KOPT-K1 (cell line): ENCODE measurements at regions not wholly inside any gene's neighbourhood (a gene's known extent, or its start where the extent isn't known, plus 50 kb on each side); places are given as distances from the start of the nearest gene placed in this dataset.
"Not testable (repeated sequence)": the region's sequence is repeated elsewhere in the genome, so short reads cannot be mapped to it uniquely, and the experiment has no call there.

Experiments used
- H3K27ac ChIP-seq: fragments of 200-600 bp; sonication (generic); 2 replicates; pipeline ENCODE4 v1.5.1; 2016; ENCODE audit warnings: antibody characterized with exemption, mild to moderate bottlenecking, low read depth, low read length; ENCODE audit not compliant: poor library complexity, severe bottlenecking
- H3K36me3 ChIP-seq: fragments of 200-600 bp; sonication (generic); 2 replicates; pipeline ENCODE4 v1.5.1; 2017; ENCODE audit warnings: antibody characterized with exemption, mild to moderate bottlenecking, low read length, moderate library complexity; ENCODE audit not compliant: insufficient read depth
- H3K9me3 ChIP-seq: fragments of 200-600 bp; sonication (generic); 2 replicates; pipeline ENCODE4 v1.5.1; 2017; ENCODE audit warnings: antibody characterized with exemption, low read length, mild to moderate bottlenecking; ENCODE audit not compliant: insufficient read depth, poor library complexity, severe bottlenecking

- Histone ChIP-seq H3K36me3 (no peaks in the 10 kb centered on the region), H3K9me3 (no peaks in the 10 kb centered on the region), H3K27ac (no peak overlapping the region)
Measured at GRCh38 chr6:28607990-28608389, 82.3 kb downstream of the GPX5 start.

GRCh38 chr6:28609672-28610071 is 84.0 kb downstream of the GPX5 start:
- Histone ChIP-seq H3K27ac (no peak overlapping the region), H3K36me3 (no peaks in the 10 kb centered on the region), H3K9me3 (no peaks in the 10 kb centered on the region)

GRCh38 chr6:28615616-28615954 is 89.9 kb downstream of the GPX5 start:
- Histone ChIP-seq H3K36me3 (no peaks in the 10 kb centered on the region), H3K9me3 (no peaks in the 10 kb centered on the region), H3K27ac (no peak overlapping the region)

GRCh38 chr6:28615955-28616747 is 90.5 kb downstream of the GPX5 start:
- H3K27ac ChIP-seq = no peak overlapping the region
- H3K36me3 ChIP-seq = no peaks in the 10 kb centered on the region
- H3K9me3 ChIP-seq = no peaks in the 10 kb centered on the region

GRCh38 chr6:28618898-28619555 is 93.3 kb downstream of the GPX5 start:
- H3K36me3 ChIP-seq = no peaks in the 10 kb centered on the region

GRCh38 chr6:28621268-28621667 is 95.6 kb downstream of the GPX5 start:
- H3K9me3 ChIP-seq, H3K27ac ChIP-seq, H3K36me3 ChIP-seq: not testable (repeated sequence)

More at GRCh38 chr6:28618898-28619555, 93.3 kb downstream of the GPX5 start:
- Histone ChIP-seq H3K27ac (no peak overlapping the region), H3K9me3 (no peaks in the 10 kb centered on the region)

- not testable (repeated sequence) for H3K36me3 ChIP-seq, H3K9me3 ChIP-seq, H3K27ac ChIP-seq
Measured at GRCh38 chr6:28623242-28623641, 97.6 kb downstream of the GPX5 start.

GRCh38 chr6:28626386-28626785 is 100.7 kb downstream of the GPX5 start:
- not testable (repeated sequence) for H3K36me3 ChIP-seq, H3K9me3 ChIP-seq, H3K27ac ChIP-seq

- H3K36me3 ChIP-seq = no peaks in the 10 kb centered on the region
- no peak overlapping the region for H3K27ac ChIP-seq
- H3K9me3 ChIP-seq = peaks cover 15% of the 10 kb centered on the region
Measured at GRCh38 chr6:28632326-28632851, 106.7 kb downstream of the GPX5 start.

- no peak overlapping the region for H3K27ac ChIP-seq
- peaks cover 15% of the 10 kb centered on the region for H3K9me3 ChIP-seq
- no peaks in the 10 kb centered on the region for H3K36me3 ChIP-seq
Measured at GRCh38 chr6:28633445-28634215, 107.9 kb downstream of the GPX5 start.

- Histone ChIP-seq H3K9me3 (peaks cover 15% of the 10 kb centered on the region), H3K36me3 (no peaks in the 10 kb centered on the region), H3K27ac (no peak overlapping the region)
Measured at GRCh38 chr6:28634411-28634760, 108.7 kb downstream of the GPX5 start.

- Histone ChIP-seq H3K27ac (no peak overlapping the region), H3K36me3 (no peaks in the 10 kb centered on the region), H3K9me3 (peaks cover 15% of the 10 kb centered on the region)
Measured at GRCh38 chr6:28634761-28635546, 109.3 kb downstream of the GPX5 start.

- H3K27ac ChIP-seq = no peak overlapping the region
Measured at GRCh38 chr6:28635547-28636158, 110.0 kb downstream of the GPX5 start.

GRCh38 chr6:28638787-28639430 is 113.2 kb downstream of the GPX5 start:
- no peak overlapping the region for H3K27ac ChIP-seq
- H3K36me3 ChIP-seq = no peaks in the 10 kb centered on the region
- peaks cover 15% of the 10 kb centered on the region for H3K9me3 ChIP-seq

More at GRCh38 chr6:28635547-28636158, 110.0 kb downstream of the GPX5 start:
- Histone ChIP-seq H3K36me3 (no peaks in the 10 kb centered on the region), H3K9me3 (peaks cover 15% of the 10 kb centered on the region)
